ENCODE measurements at regions not wholly inside any gene's neighbourhood (a gene's known extent, or its start where the extent isn't known, plus 50 kb on each side); places are given as distances from the start of the nearest gene placed in this dataset.
"Not testable (repeated sequence)": the region's sequence is repeated elsewhere in the genome, so short reads cannot be mapped to it uniquely, and the experiment has no call there.

DNA sequence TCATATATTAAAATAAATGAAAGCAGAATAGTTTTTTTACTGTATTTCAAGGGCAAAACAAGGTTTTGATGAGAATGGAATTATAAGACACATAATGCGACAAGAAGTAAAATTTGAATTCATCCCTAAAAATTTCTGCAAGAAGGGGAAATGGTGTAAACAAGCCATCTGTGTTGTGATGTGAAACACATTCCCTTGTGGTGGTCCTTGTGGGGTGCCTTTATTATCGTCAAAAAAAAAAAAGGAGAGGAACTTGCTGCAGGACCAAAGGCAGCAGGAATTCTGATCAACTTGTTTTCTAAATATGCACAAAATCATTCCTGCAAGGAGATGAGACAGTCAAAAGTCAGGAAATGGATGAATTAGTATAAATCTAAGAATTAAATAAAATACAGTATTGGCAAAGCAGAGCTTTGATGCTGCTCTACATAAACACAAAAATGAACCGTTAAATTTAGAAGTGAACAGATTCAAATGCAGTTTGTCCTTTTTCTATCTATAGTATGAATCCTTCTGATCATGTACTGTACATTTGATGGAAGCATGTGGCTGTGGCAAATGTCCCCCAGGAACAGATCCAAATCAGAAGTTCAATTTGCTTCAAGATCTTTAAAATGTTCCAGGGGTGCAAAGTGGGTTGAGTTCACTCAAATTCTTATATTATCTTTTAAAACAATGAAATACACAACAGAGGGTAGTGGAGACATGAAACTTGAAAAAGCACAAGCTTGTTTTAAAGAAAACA is 818.8 kb downstream of the PLCL1 start:
- no peak for DNase-seq (ENCODE audit: low read depth)
- H3K4me3 ChIP-seq (ENCODE audit: low read depth, low read length): no peak overlapping the region
- TF ChIP-seq, protein P1, sequence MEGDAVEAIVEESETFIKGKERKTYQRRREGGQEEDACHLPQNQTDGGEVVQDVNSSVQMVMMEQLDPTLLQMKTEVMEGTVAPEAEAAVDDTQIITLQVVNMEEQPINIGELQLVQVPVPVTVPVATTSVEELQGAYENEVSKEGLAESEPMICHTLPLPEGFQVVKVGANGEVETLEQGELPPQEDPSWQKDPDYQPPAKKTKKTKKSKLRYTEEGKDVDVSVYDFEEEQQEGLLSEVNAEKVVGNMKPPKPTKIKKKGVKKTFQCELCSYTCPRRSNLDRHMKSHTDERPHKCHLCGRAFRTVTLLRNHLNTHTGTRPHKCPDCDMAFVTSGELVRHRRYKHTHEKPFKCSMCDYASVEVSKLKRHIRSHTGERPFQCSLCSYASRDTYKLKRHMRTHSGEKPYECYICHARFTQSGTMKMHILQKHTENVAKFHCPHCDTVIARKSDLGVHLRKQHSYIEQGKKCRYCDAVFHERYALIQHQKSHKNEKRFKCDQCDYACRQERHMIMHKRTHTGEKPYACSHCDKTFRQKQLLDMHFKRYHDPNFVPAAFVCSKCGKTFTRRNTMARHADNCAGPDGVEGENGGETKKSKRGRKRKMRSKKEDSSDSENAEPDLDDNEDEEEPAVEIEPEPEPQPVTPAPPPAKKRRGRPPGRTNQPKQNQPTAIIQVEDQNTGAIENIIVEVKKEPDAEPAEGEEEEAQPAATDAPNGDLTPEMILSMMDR (conservative IDR thresholded peaks at IDR 0.05; ENCODE audit: low read depth, low read length): no peak

DNA sequence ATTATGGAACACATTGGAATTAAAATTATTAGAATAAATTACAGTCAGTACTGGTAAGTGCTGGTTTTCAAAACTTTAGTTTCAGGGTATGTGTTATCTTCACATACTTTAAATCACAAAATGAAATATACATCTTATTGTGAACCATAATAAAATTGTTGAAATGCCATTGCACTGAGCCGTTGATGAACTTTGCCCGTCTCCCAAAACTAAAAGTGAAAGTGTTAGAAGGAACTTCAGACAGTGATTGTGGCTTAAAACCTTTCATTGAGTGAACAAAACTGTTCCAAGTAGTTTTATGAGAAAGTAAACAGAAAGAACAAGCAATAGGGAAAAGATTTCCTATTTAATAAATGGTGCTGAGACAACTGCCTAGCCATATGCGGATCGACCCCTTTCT is 811.6 kb downstream of the PLCL1 start:
- peak; percentile 6 for DNase-seq (ENCODE audit: low read depth)
- no peak overlapping the region for H3K4me3 ChIP-seq (ENCODE audit: low read depth, low read length)
- TF ChIP-seq, protein P1 (conservative IDR thresholded peaks at IDR 0.05; ENCODE audit: low read depth, low read length): no peak

DNA sequence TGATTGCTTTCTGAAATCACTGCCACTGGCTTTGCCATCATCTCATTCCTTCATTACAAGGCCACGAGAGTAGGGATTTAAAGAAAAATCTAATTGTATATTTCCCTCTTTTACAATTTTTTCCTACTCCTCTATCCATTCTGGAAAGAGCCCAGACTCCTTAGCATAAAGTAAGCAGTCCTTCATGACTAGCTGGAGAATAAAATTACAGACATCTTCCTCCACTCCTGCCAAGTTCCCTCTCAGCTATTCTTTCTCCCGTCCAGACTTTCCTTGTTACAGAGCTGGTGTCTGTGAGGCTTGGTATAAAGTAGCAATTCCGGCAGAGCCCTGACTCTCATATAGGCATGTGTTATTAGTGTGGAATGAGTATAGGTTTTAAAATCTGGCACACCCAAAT is 806.8 kb downstream of the PLCL1 start:
- TF ChIP-seq, protein P1 (conservative IDR thresholded peaks at IDR 0.05; ENCODE audit: low read depth, low read length): no peak
- no peak overlapping the region for H3K4me3 ChIP-seq (ENCODE audit: low read depth, low read length)

DNA sequence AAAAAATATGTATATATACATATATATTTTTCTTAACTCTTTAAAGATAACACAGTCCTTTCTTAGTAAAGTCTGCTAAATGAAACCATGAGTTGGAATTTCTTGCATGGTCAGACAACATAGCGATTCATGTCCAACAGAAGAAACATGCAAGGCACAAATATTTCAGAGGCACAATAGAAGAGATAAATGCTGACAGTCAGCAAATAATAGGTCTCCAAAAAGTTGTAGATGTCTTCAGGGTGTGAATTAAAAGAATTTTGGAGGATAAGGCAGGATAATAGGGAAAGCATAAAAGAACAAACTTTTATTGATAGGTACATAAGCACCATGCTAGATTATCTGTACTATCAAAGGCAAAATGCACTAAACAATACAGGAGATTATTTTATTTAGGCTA is 800.2 kb downstream of the PLCL1 start:
- DNase-seq (ENCODE audit: low read depth): no peak
- TF ChIP-seq, protein P1 (conservative IDR thresholded peaks at IDR 0.05; ENCODE audit: low read depth, low read length): no peak
- H3K4me3 ChIP-seq (ENCODE audit: low read depth, low read length): no peak overlapping the region

More for the DNA sequence above, 806.8 kb downstream of the PLCL1 start:
- DNase-seq (ENCODE audit: low read depth): no peak

DNA sequence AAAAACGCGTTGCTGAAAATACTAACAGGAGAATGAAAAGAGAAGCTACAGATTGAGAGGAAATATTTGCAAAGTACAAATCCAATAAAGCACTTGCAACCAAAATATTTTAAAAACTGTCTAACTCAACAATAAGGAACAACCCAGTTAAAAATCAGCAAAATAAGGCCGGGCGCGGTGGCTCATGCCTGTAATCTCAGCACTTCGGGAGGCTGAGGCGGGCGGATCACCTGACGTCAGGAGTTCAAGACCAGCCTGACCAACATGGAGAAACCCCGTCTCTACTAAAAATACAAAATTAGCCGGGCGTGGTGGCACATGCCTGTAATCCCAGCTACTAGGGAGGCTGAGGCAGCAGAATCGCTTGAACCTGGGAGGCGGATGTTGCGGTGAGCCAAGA is 798.6 kb downstream of the PLCL1 start:
- H3K4me3 ChIP-seq (ENCODE audit: low read depth, low read length); DNase-seq (ENCODE audit: low read depth): not testable (repeated sequence)

DNA sequence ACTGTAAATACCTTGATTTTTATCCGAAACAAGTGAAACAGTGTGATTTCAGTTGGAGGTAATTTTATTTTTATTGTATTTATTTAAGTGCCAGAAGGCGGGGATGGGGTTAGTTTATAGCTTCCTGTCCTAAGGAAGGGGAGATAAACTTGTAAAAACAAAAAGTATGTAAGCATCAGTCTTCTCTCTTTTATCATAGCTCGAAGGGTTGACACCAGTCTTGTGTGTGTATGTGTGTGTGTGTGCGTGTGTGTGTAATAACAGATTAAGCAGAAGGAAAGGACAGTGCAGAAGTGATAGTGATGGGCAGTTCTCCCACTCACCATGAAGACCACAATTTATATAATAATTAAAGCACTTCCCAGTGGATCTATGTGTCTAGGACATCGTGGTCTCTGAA is 793.3 kb downstream of the PLCL1 start:
- TF ChIP-seq, protein P1 (conservative IDR thresholded peaks at IDR 0.05; ENCODE audit: low read depth, low read length): no peak
- H3K4me3 ChIP-seq (ENCODE audit: low read depth, low read length): no peak overlapping the region
- DNase-seq (ENCODE audit: low read depth): no peak

DNA sequence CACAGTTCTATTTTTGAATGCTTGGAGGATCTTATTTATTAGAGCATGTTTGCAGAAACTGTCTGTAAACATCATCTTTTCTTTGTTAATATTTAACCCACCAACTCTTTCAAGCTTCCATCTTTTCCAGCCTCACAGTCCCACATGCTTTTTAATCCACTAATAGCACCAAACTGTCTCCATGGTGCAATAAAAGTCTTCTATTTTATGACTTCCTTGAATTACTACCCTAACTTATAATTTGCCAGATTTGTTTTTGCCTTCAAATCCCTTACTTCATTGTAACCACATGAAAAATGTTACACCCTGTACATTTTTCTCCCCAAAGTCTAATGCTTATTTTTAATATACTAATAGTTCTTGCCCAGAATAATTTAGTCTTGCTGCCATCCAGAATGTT is 792.6 kb downstream of the PLCL1 start:
- H3K4me3 ChIP-seq (ENCODE audit: low read depth, low read length): no peak overlapping the region
- DNase-seq (ENCODE audit: low read depth): no peak
- TF ChIP-seq, protein P1 (conservative IDR thresholded peaks at IDR 0.05; ENCODE audit: low read depth, low read length): no peak

Data from choroid plexus epithelial cell (primary cell).